ENCODE measurements at regions not wholly inside any gene's neighbourhood (a gene's known extent, or its start where the extent isn't known, plus 50 kb on each side); places are given as distances from the start of the nearest gene placed in this dataset.

DNA sequence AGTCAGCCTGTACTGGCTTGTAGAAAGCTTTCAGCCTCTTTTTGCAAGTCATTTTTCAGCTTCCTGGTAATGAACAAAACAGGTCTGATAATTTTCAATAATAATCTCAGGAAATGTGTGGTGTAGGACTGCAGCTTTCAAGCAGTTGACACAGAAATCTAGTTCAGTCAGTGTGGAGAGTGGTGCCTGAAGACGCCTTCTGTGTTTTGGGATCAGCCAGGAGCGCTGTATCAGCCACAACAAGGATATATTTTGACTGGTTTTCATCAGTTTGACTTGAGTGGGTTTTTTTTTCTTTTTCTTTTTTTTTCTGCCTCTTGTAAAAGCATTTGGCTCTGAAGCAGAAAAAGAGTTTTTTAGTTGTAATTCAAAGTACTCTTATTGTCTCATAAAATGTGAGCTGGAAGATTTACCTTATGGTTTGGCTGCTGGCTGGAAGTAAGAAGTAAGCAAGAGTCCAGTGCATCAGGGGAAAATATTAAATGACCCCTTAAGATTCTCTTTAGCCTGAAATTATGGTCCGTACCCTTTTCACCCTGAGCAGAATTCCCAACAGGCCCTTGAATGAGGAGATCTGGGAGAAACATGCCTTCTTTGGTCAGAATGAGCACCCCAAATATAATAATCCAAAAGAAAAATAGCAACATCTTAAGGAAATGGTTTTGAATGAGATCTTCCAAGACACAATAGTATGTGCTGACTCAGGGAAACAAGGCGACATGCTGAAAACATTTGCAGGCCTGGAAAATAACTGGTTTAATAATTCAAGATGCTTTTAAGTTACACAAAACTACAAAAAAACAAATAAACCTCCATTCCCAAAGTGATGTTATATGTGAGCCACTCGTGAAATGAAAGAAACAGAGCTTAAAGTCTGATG, 332.7 kb upstream of the ADAMTS9 start:
- TF ChIP-seq, protein P1, sequence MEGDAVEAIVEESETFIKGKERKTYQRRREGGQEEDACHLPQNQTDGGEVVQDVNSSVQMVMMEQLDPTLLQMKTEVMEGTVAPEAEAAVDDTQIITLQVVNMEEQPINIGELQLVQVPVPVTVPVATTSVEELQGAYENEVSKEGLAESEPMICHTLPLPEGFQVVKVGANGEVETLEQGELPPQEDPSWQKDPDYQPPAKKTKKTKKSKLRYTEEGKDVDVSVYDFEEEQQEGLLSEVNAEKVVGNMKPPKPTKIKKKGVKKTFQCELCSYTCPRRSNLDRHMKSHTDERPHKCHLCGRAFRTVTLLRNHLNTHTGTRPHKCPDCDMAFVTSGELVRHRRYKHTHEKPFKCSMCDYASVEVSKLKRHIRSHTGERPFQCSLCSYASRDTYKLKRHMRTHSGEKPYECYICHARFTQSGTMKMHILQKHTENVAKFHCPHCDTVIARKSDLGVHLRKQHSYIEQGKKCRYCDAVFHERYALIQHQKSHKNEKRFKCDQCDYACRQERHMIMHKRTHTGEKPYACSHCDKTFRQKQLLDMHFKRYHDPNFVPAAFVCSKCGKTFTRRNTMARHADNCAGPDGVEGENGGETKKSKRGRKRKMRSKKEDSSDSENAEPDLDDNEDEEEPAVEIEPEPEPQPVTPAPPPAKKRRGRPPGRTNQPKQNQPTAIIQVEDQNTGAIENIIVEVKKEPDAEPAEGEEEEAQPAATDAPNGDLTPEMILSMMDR (IDR thresholded peaks at IDR 0.05) = no peak
- TF ChIP-seq CREB1 (CRISPR knock-in tag; IDR thresholded peaks at IDR 0.05) (no peak), HMGXB4 (CRISPR knock-in tag; IDR thresholded peaks at IDR 0.05) (no peak), CBFB (CRISPR knock-in tag; IDR thresholded peaks at IDR 0.05; ENCODE audit: low read depth) (no peak), IRF2 (CRISPR knock-in tag; IDR thresholded peaks at IDR 0.05; ENCODE audit: borderline replicate concordance, low read depth) (no peak), ELF4 (CRISPR knock-in tag; IDR thresholded peaks at IDR 0.05; ENCODE audit: low read depth) (no peak), SP1 (CRISPR knock-in tag; conservative IDR thresholded peaks at IDR 0.05) (no peak), CREM (CRISPR knock-in tag; IDR thresholded peaks at IDR 0.05) (no peak), MAX (CRISPR knock-in tag; IDR thresholded peaks at IDR 0.05) (no peak), ATF1 (CRISPR knock-in tag; IDR thresholded peaks at IDR 0.05) (no peak)
- TF ChIP-seq, protein P2, sequence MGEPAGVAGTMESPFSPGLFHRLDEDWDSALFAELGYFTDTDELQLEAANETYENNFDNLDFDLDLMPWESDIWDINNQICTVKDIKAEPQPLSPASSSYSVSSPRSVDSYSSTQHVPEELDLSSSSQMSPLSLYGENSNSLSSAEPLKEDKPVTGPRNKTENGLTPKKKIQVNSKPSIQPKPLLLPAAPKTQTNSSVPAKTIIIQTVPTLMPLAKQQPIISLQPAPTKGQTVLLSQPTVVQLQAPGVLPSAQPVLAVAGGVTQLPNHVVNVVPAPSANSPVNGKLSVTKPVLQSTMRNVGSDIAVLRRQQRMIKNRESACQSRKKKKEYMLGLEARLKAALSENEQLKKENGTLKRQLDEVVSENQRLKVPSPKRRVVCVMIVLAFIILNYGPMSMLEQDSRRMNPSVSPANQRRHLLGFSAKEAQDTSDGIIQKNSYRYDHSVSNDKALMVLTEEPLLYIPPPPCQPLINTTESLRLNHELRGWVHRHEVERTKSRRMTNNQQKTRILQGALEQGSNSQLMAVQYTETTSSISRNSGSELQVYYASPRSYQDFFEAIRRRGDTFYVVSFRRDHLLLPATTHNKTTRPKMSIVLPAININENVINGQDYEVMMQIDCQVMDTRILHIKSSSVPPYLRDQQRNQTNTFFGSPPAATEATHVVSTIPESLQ (CRISPR knock-in tag; IDR thresholded peaks at IDR 0.05) = no peak
- TF ChIP-seq, protein P3, sequence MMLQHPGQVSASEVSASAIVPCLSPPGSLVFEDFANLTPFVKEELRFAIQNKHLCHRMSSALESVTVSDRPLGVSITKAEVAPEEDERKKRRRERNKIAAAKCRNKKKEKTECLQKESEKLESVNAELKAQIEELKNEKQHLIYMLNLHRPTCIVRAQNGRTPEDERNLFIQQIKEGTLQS (CRISPR knock-in tag; conservative IDR thresholded peaks at IDR 0.05) = no peak
- TF ChIP-seq, protein P4, sequence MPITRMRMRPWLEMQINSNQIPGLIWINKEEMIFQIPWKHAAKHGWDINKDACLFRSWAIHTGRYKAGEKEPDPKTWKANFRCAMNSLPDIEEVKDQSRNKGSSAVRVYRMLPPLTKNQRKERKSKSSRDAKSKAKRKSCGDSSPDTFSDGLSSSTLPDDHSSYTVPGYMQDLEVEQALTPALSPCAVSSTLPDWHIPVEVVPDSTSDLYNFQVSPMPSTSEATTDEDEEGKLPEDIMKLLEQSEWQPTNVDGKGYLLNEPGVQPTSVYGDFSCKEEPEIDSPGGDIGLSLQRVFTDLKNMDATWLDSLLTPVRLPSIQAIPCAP (CRISPR knock-in tag; IDR thresholded peaks at IDR 0.05) = no peak

Measured in WTC11 (cell line).